T1000 (cell line): ENCODE measurements at regions not wholly inside any gene's neighbourhood (a gene's known extent, or its start where the extent isn't known, plus 50 kb on each side); places are given as distances from the start of the nearest gene placed in this dataset.
"Not testable (repeated sequence)": the region's sequence is repeated elsewhere in the genome, so short reads cannot be mapped to it uniquely, and the experiment has no call there.

Experiments used
- DNase-seq: peaks from one replicate; lab custom pipeline; 2025; ENCODE audit warnings: mixed read lengths; lab: John Stamatoyannopoulos, UW

GRCh38 chr4:27121830-27122229 is 261.2 kb downstream of the STIM2 start:
- no peak for DNase-seq

- DNase-seq, result no peak
These were observed 262.6 kb downstream of the STIM2 start for GRCh38 chr4:27123123-27123768.

GRCh38 chr4:27123769-27124124 is 263.1 kb downstream of the STIM2 start:
- no peak for DNase-seq

GRCh38 chr4:27126895-27127294 is 266.3 kb downstream of the STIM2 start:
- not testable (repeated sequence) for DNase-seq

GRCh38 chr4:27128443-27128842 is 267.8 kb downstream of the STIM2 start:
- DNase-seq, result no peak

- DNase-seq, result peak; percentile 39
These were observed 269.3 kb downstream of the STIM2 start for GRCh38 chr4:27129871-27130366.

GRCh38 chr4:27132497-27132896 is 271.9 kb downstream of the STIM2 start:
- DNase-seq, result no peak

- DNase-seq, result no peak
These were observed 279.8 kb downstream of the STIM2 start for GRCh38 chr4:27140486-27140885.

GRCh38 chr4:27141530-27141929 is 280.9 kb downstream of the STIM2 start:
- no peak for DNase-seq

GRCh38 chr4:27142841-27143240 is 282.2 kb downstream of the STIM2 start:
- no peak for DNase-seq

GRCh38 chr4:27145597-27145996 is 285.0 kb downstream of the STIM2 start:
- no peak for DNase-seq

- peak; percentile 52 for DNase-seq
These were observed 287.7 kb downstream of the STIM2 start for GRCh38 chr4:27148211-27148895.

GRCh38 chr4:27149541-27150212 is 289.0 kb downstream of the STIM2 start:
- peak; percentile 36 for DNase-seq

- no peak for DNase-seq
These were observed 292.1 kb downstream of the STIM2 start for GRCh38 chr4:27152703-27153102.

GRCh38 chr4:27154706-27155105 is 294.1 kb downstream of the STIM2 start:
- peak; percentile 68 for DNase-seq

- no peak for DNase-seq
These were observed 300.6 kb downstream of the STIM2 start for GRCh38 chr4:27161191-27161590.

- no peak for DNase-seq
These were observed 308.1 kb downstream of the STIM2 start for GRCh38 chr4:27168783-27169182.

GRCh38 chr4:27173280-27173679 is 312.6 kb downstream of the STIM2 start:
- no peak for DNase-seq

- DNase-seq, result no peak
These were observed 315.8 kb downstream of the STIM2 start for GRCh38 chr4:27176400-27176799.

GRCh38 chr4:27176881-27177280 is 316.2 kb downstream of the STIM2 start:
- no peak for DNase-seq

- DNase-seq, result no peak
These were observed 317.4 kb downstream of the STIM2 start for GRCh38 chr4:27178061-27178460.

- no peak for DNase-seq
These were observed 321.1 kb downstream of the STIM2 start for GRCh38 chr4:27181693-27182092.

GRCh38 chr4:27182211-27182610 is 321.6 kb downstream of the STIM2 start:
- DNase-seq, result no peak
